Astrocyte (in vitro differentiated cells and primary cell): ENCODE measurements at regions not wholly inside any gene's neighbourhood (a gene's known extent, or its start where the extent isn't known, plus 50 kb on each side); places are given as distances from the start of the nearest gene placed in this dataset.
"Not testable (repeated sequence)": the region's sequence is repeated elsewhere in the genome, so short reads cannot be mapped to it uniquely, and the experiment has no call there.

Experiments used
- DNase-seq: peaks from one replicate; pipeline ENCODE4 v3.0.0-alpha.2; 2010; ENCODE audit warnings: low read depth
- FAIRE-seq: peaks from 2 replicates; lab custom pipeline; 2011; peaks lifted over from hg19 to GRCh38; lab: Jason Lieb, UNC
- H2AFZ ChIP-seq: 2 replicates; pipeline ENCODE4 v1.6.0; 2012; ENCODE audit warnings: low read depth, low read length, inconsistent platforms
- H3K27ac ChIP-seq: 2 replicates; pipeline ENCODE4 v1.5.1; 2011; ENCODE audit warnings: low read depth, low read length, inconsistent platforms
- H3K27me3 ChIP-seq: 2 replicates; pipeline ENCODE4 v1.6.0; 2011; ENCODE audit warnings: low read length, inconsistent platforms; ENCODE audit not compliant: insufficient read depth
- H3K36me3 ChIP-seq: 2 replicates; pipeline ENCODE4 v1.5.1; 2011; ENCODE audit warnings: low read length, inconsistent platforms; ENCODE audit not compliant: insufficient read depth
- H3K4me1 ChIP-seq: 2 replicates; pipeline ENCODE4 v1.5.1; 2011; ENCODE audit warnings: low read length, inconsistent platforms; ENCODE audit not compliant: insufficient read depth
- H3K4me2 ChIP-seq: 2 replicates; pipeline ENCODE4 v1.6.0; 2012; ENCODE audit warnings: low read length, inconsistent platforms
- H3K4me3 ChIP-seq: 2 replicates; pipeline ENCODE4 v1.5.1; 2011; ENCODE audit warnings: low read depth, mild to moderate bottlenecking, low read length, inconsistent platforms; ENCODE audit not compliant: insufficient read depth
- H3K79me2 ChIP-seq: 2 replicates; pipeline ENCODE4 v1.6.0; 2012; ENCODE audit warnings: mild to moderate bottlenecking, low read length, inconsistent platforms; ENCODE audit not compliant: insufficient read depth
- H3K9ac ChIP-seq: 2 replicates; pipeline ENCODE4 v1.6.0; 2012; ENCODE audit warnings: mild to moderate bottlenecking, low read length, inconsistent platforms
- H3K9me3 ChIP-seq: 2 replicates; pipeline ENCODE4 v1.5.1; 2012; ENCODE audit warnings: low read depth, mild to moderate bottlenecking, low read length, inconsistent platforms; ENCODE audit not compliant: insufficient read depth
- H4K20me1 ChIP-seq: 2 replicates; pipeline ENCODE4 v1.6.0; 2012; ENCODE audit warnings: low read length, inconsistent platforms; ENCODE audit not compliant: insufficient read depth
- H3K27ac Mint-ChIP-seq: one replicate; pipeline ENCODE4 v1.8.0; 2021; ENCODE audit warnings: mild to moderate bottlenecking, mixed read lengths; ENCODE audit not compliant: unreplicated experiment
- H3K27me3 Mint-ChIP-seq: one replicate; pipeline ENCODE4 v1.8.0; 2021; ENCODE audit warnings: low read depth, mixed read lengths; ENCODE audit not compliant: unreplicated experiment
- H3K36me3 Mint-ChIP-seq: one replicate; pipeline ENCODE4 v1.8.0; 2021; ENCODE audit warnings: low read depth, mixed read lengths; ENCODE audit not compliant: unreplicated experiment
- H3K4me1 Mint-ChIP-seq: one replicate; pipeline ENCODE4 v1.8.0; 2021; ENCODE audit warnings: low read depth, mixed read lengths; ENCODE audit not compliant: unreplicated experiment
- H3K4me3 Mint-ChIP-seq: one replicate; pipeline ENCODE4 v1.8.0; 2021; ENCODE audit warnings: mild to moderate bottlenecking, moderate library complexity, mixed read lengths; ENCODE audit not compliant: unreplicated experiment
- H3K9me3 Mint-ChIP-seq: one replicate; pipeline ENCODE4 v1.8.0; 2021; ENCODE audit warnings: mild to moderate bottlenecking, mixed read lengths; ENCODE audit not compliant: unreplicated experiment
- CTCF ChIP-seq: IDR thresholded peaks from 2 replicates; pipeline ENCODE4 v1.5.1; 2011; ENCODE audit warnings: low read depth, mild to moderate bottlenecking, inconsistent platforms, low read length, moderate library complexity; ENCODE audit not compliant: insufficient read depth
- EZH2 ChIP-seq: IDR thresholded peaks from 2 replicates; pipeline ENCODE4 v1.6.1; 2012; ENCODE audit warnings: mild to moderate bottlenecking, low read length, inconsistent platforms; ENCODE audit not compliant: insufficient read depth

- Histone ChIP-seq H3K9ac (no peak overlapping the region), H2AFZ (no peak overlapping the region), H3K4me1 (no peaks in the 10 kb centered on the region), H3K4me3 (no peak overlapping the region), H3K9me3 (peaks cover 10% of the 10 kb centered on the region), H3K79me2 (no peaks in the 10 kb centered on the region), H3K36me3 (no peaks in the 10 kb centered on the region), H3K4me2 (no peak overlapping the region), H3K27ac (no peak overlapping the region), H3K27me3 (no peaks in the 10 kb centered on the region), H4K20me1 (no peaks in the 10 kb centered on the region)
- H3K4me1 Mint-ChIP-seq, result no peaks in the 10 kb centered on the region
- no peak for TF ChIP-seq EZH2
- TF ChIP-seq CTCF, result no peak
- no peak for DNase-seq
- no peaks in the 10 kb centered on the region for H3K27me3 Mint-ChIP-seq
- H3K36me3 Mint-ChIP-seq, result no peaks in the 10 kb centered on the region
- peaks cover 17% of the 10 kb centered on the region for H3K9me3 Mint-ChIP-seq
- no peak overlapping the region for H3K4me3 Mint-ChIP-seq
- H3K27ac Mint-ChIP-seq, result no peak overlapping the region
- no peak for FAIRE-seq
Measured at GRCh38 chr10:130354976-130355795, 219.0 kb downstream of the GLRX3 start.

GRCh38 chr10:130356429-130356828, 220.2 kb downstream of the GLRX3 start:
- not testable (repeated sequence) for H3K4me1 Mint-ChIP-seq, H3K27me3 ChIP-seq, H3K27me3 Mint-ChIP-seq, H3K79me2 ChIP-seq, DNase-seq, H3K4me2 ChIP-seq, H4K20me1 ChIP-seq, H3K9ac ChIP-seq, H3K4me3 Mint-ChIP-seq, H3K27ac ChIP-seq, H3K27ac Mint-ChIP-seq, H3K4me3 ChIP-seq, H2AFZ ChIP-seq, FAIRE-seq, H3K36me3 ChIP-seq, H3K36me3 Mint-ChIP-seq, H3K4me1 ChIP-seq
- peaks cover 20% of the 10 kb centered on the region for H3K9me3 Mint-ChIP-seq
- peaks cover 16% of the 10 kb centered on the region for H3K9me3 ChIP-seq

GRCh38 chr10:130357226-130357625, 221.0 kb downstream of the GLRX3 start:
- no peak for FAIRE-seq
- no peak overlapping the region for H3K27ac Mint-ChIP-seq
- H2AFZ ChIP-seq, result no peak overlapping the region
- no peaks in the 10 kb centered on the region for H4K20me1 ChIP-seq
- H3K27me3 ChIP-seq, result no peaks in the 10 kb centered on the region
- H3K36me3 ChIP-seq, result no peaks in the 10 kb centered on the region
- H3K4me2 ChIP-seq, result no peak overlapping the region
- H3K9me3 Mint-ChIP-seq, result peaks cover 23% of the 10 kb centered on the region
- DNase-seq, result no peak
- no peaks in the 10 kb centered on the region for H3K27me3 Mint-ChIP-seq
- H3K36me3 Mint-ChIP-seq, result no peaks in the 10 kb centered on the region
- TF ChIP-seq CTCF (no peak), EZH2 (no peak)
- no peak overlapping the region for H3K9ac ChIP-seq
- H3K4me1 Mint-ChIP-seq, result no peaks in the 10 kb centered on the region
- no peak overlapping the region for H3K4me3 ChIP-seq
- no peaks in the 10 kb centered on the region for H3K4me1 ChIP-seq
- H3K27ac ChIP-seq, result no peak overlapping the region
- H3K9me3 ChIP-seq, result peaks cover 17% of the 10 kb centered on the region
- no peak overlapping the region for H3K4me3 Mint-ChIP-seq
- H3K79me2 ChIP-seq, result no peaks in the 10 kb centered on the region
